ENCODE measurements at regions not wholly inside any gene's neighbourhood (a gene's known extent, or its start where the extent isn't known, plus 50 kb on each side); places are given as distances from the start of the nearest gene placed in this dataset.

DNA sequence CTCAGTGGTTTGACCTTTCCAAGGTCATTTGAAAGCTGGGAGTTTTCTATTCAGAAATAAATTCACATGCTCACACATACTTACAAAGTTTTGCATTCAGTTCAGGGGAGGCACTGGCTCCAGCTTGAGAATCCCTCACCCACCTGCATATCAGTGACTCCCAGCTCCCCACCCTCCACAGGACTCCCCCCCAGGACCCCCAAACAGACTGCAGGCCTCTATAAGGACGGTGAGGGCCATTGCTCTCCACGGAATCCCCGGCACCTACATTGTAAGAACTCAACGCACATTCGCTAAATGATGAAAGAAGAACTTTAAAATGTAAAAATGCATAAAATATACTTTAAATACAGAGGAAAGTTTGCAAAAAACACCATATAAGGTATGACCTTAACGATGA is 97.2 kb upstream of the TEX51 start:
- no peaks in the 10 kb centered on the region for H3K9me3 ChIP-seq (ENCODE audit: insufficient read depth, low read length)
- no peak overlapping the region for H3K9ac ChIP-seq (ENCODE audit: insufficient read length, low read depth)
- TF ChIP-seq SUZ12 (IDR thresholded peaks at IDR 0.05; ENCODE audit: extremely low read depth, insufficient read depth, insufficient read length) (no peak), YY1 (IDR thresholded peaks at IDR 0.05; ENCODE audit: insufficient read depth, insufficient read length) (no peak), ZNF274 (IDR thresholded peaks at IDR 0.05; ENCODE audit: low read depth, low read length) (no peak)
- no peak for DNase-seq (ENCODE audit: low read depth, low spot score)
- H3K4me3 ChIP-seq (ENCODE audit: insufficient read length, low read depth), result no peak overlapping the region
- H3K36me3 ChIP-seq (ENCODE audit: insufficient read depth, insufficient read length, low read length), result no peaks in the 10 kb centered on the region
- H3K27me3 ChIP-seq (ENCODE audit: insufficient read depth, insufficient read length), result no peaks in the 10 kb centered on the region
- H3K4me1 ChIP-seq (ENCODE audit: insufficient read depth, insufficient read length), result no peaks in the 10 kb centered on the region

DNA sequence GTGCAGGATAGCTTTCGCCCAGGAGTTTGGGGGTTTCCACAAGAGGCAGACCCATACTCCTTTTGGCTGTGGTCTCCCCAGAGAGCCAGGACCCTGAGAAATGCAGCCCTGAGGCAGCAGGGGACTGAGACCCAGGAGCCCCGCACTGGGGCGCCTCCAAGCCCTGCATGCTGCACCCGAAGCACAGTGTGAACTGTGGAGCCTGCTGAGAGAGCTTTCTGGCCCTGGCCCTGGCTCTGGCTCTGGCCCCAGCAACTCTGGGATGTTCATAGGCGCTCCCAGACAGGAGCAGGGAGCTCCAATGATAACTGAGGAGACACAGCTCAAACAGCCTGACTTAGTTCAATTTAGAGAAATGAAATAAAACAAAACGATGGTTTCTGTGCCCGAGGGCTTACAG is 96.4 kb upstream of the TEX51 start:
- no peaks in the 10 kb centered on the region for H3K36me3 ChIP-seq (ENCODE audit: insufficient read depth, insufficient read length, low read length)
- no peaks in the 10 kb centered on the region for H3K4me1 ChIP-seq (ENCODE audit: insufficient read depth, insufficient read length)
- H3K9me3 ChIP-seq (ENCODE audit: insufficient read depth, low read length), result no peaks in the 10 kb centered on the region
- H3K27me3 ChIP-seq (ENCODE audit: insufficient read depth, insufficient read length), result no peaks in the 10 kb centered on the region
- no peak for DNase-seq (ENCODE audit: low read depth, low spot score)
- TF ChIP-seq SUZ12 (IDR thresholded peaks at IDR 0.05; ENCODE audit: extremely low read depth, insufficient read depth, insufficient read length) (no peak), ZNF274 (IDR thresholded peaks at IDR 0.05; ENCODE audit: low read depth, low read length) (no peak), YY1 (IDR thresholded peaks at IDR 0.05; ENCODE audit: insufficient read depth, insufficient read length) (no peak)
- no peak overlapping the region for H3K9ac ChIP-seq (ENCODE audit: insufficient read length, low read depth)
- H3K4me3 ChIP-seq (ENCODE audit: insufficient read length, low read depth), result no peak overlapping the region

DNA sequence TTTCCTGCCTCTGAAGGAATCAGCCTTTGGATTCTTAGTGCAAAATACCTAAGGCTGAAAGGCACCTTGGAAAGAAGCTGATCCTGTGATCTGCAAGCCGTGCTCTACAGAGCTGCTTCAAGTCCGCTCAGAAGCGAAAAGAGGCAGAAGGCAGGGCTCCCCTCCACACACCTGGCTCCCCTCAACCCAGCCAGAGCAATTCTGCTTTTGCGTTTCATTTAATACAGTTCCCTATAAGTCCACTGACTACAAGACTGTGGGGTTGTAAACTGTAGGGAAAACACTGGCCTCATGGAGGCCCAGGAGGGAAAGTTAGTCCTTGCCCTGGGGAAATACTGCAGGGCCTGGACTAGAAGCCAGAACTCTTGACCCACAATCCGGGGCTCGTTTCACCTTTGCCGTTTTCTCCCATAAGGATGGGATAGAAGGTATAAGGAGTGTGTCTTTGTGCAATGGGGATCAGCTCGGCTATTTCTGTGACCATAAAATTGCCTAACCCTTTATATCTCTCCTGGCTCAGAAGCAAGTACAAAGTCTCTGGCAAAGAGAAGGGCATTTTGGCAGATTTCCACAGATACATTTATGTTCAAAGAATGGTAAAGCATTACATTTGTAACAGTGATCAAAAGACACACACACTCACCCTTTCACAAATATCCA is 95.8 kb upstream of the TEX51 start:
- TF ChIP-seq SUZ12 (IDR thresholded peaks at IDR 0.05; ENCODE audit: extremely low read depth, insufficient read depth, insufficient read length) (no peak), ZNF274 (IDR thresholded peaks at IDR 0.05; ENCODE audit: low read depth, low read length) (no peak), YY1 (IDR thresholded peaks at IDR 0.05; ENCODE audit: insufficient read depth, insufficient read length) (no peak)
- H3K4me3 ChIP-seq (ENCODE audit: insufficient read length, low read depth), result no peak overlapping the region
- H3K36me3 ChIP-seq (ENCODE audit: insufficient read depth, insufficient read length, low read length), result no peaks in the 10 kb centered on the region
- DNase-seq (ENCODE audit: low read depth, low spot score), result no peak
- H3K27me3 ChIP-seq (ENCODE audit: insufficient read depth, insufficient read length), result no peaks in the 10 kb centered on the region
- H3K4me1 ChIP-seq (ENCODE audit: insufficient read depth, insufficient read length), result no peaks in the 10 kb centered on the region
- no peaks in the 10 kb centered on the region for H3K9me3 ChIP-seq (ENCODE audit: insufficient read depth, low read length)
- no peak overlapping the region for H3K9ac ChIP-seq (ENCODE audit: insufficient read length, low read depth)

DNA sequence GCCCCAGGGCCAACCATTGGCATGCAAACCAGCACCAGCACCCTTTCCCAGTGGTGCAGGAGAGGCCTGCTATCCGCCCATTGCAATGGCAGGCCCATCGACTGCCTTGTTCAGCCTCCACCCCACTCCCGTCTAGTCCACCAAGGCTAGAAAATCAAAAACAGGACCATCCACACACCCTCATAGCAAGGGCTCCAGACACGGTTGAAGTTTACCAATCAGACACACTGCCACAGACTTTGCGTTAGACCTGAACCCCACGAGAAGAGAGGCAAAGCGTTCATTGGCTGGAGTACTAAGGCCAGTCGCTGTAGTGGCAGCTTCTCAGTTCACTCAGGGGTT is 95.3 kb upstream of the TEX51 start:
- TF ChIP-seq YY1 (IDR thresholded peaks at IDR 0.05; ENCODE audit: insufficient read depth, insufficient read length) (no peak), SUZ12 (IDR thresholded peaks at IDR 0.05; ENCODE audit: extremely low read depth, insufficient read depth, insufficient read length) (no peak), ZNF274 (IDR thresholded peaks at IDR 0.05; ENCODE audit: low read depth, low read length) (no peak)
- no peaks in the 10 kb centered on the region for H3K9me3 ChIP-seq (ENCODE audit: insufficient read depth, low read length)
- no peak overlapping the region for H3K9ac ChIP-seq (ENCODE audit: insufficient read length, low read depth)

DNA sequence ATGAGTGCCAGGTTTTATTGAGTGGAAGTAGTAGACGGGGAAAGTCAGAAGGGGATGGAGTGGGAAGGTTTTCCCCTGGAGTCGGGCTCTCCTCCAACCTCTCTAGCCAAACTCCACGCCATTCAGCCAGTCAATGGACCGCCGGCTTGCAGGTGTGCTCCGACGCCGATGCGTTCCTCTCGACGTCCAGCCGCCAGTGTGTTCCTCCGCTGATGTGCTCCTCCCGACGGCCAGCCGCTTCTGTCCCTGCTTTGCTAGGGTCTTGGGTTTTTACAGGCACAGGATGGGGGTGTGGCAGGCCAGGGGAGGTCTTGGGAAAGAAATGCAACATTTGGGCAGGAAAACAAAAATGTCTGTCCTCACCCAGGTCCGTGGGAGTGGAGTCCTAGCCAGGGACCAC is 94.3 kb upstream of the TEX51 start:
- Histone ChIP-seq H3K4me3 (ENCODE audit: insufficient read length, low read depth) (no peak overlapping the region), H3K9me3 (ENCODE audit: insufficient read depth, low read length) (no peaks in the 10 kb centered on the region), H3K4me1 (ENCODE audit: insufficient read depth, insufficient read length) (no peaks in the 10 kb centered on the region), H3K27me3 (ENCODE audit: insufficient read depth, insufficient read length) (no peaks in the 10 kb centered on the region), H3K9ac (ENCODE audit: insufficient read length, low read depth) (no peak overlapping the region), H3K36me3 (ENCODE audit: insufficient read depth, insufficient read length, low read length) (no peaks in the 10 kb centered on the region)
- no peak for DNase-seq (ENCODE audit: low read depth, low spot score)
- no peak for TF ChIP-seq ZNF274 (IDR thresholded peaks at IDR 0.05; ENCODE audit: low read depth, low read length)
- TF ChIP-seq YY1 (IDR thresholded peaks at IDR 0.05; ENCODE audit: insufficient read depth, insufficient read length), result no peak
- no peak for TF ChIP-seq SUZ12 (IDR thresholded peaks at IDR 0.05; ENCODE audit: extremely low read depth, insufficient read depth, insufficient read length)

More for the DNA sequence above, 95.3 kb upstream of the TEX51 start:
- DNase-seq (ENCODE audit: low read depth, low spot score), result no peak
- Histone ChIP-seq H3K27me3 (ENCODE audit: insufficient read depth, insufficient read length) (no peaks in the 10 kb centered on the region), H3K36me3 (ENCODE audit: insufficient read depth, insufficient read length, low read length) (no peaks in the 10 kb centered on the region), H3K4me3 (ENCODE audit: insufficient read length, low read depth) (no peak overlapping the region), H3K4me1 (ENCODE audit: insufficient read depth, insufficient read length) (no peaks in the 10 kb centered on the region)

DNA sequence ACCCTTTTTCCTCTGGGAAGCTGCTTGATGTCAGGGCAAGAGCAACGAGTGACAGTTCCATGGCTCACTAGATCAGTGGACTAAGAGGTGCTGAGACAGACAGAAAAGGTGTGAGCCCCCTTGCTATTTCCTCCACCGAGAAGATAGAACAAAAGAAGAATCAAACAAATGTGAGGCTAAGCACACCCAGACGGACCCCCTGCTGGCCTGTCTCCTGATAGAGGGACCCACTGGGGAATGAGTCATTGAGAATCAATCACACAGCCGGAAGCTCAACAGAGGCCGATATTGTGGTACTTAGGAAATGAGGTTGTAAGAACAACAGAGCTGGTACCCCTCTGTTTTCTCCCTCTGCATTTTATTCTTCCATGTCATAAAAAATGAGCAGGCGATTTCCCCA is 89.8 kb upstream of the TEX51 start:
- Histone ChIP-seq H3K9ac (ENCODE audit: insufficient read length, low read depth) (no peak overlapping the region), H3K27me3 (ENCODE audit: insufficient read depth, insufficient read length) (no peaks in the 10 kb centered on the region), H3K4me3 (ENCODE audit: insufficient read length, low read depth) (no peak overlapping the region), H3K36me3 (ENCODE audit: insufficient read depth, insufficient read length, low read length) (no peaks in the 10 kb centered on the region), H3K4me1 (ENCODE audit: insufficient read depth, insufficient read length) (no peaks in the 10 kb centered on the region), H3K9me3 (ENCODE audit: insufficient read depth, low read length) (no peaks in the 10 kb centered on the region)
- DNase-seq (ENCODE audit: low read depth, low spot score), result peak; percentile 61
- TF ChIP-seq YY1 (IDR thresholded peaks at IDR 0.05; ENCODE audit: insufficient read depth, insufficient read length), result no peak
- TF ChIP-seq SUZ12 (IDR thresholded peaks at IDR 0.05; ENCODE audit: extremely low read depth, insufficient read depth, insufficient read length), result no peak
- no peak for TF ChIP-seq ZNF274 (IDR thresholded peaks at IDR 0.05; ENCODE audit: low read depth, low read length)

DNA sequence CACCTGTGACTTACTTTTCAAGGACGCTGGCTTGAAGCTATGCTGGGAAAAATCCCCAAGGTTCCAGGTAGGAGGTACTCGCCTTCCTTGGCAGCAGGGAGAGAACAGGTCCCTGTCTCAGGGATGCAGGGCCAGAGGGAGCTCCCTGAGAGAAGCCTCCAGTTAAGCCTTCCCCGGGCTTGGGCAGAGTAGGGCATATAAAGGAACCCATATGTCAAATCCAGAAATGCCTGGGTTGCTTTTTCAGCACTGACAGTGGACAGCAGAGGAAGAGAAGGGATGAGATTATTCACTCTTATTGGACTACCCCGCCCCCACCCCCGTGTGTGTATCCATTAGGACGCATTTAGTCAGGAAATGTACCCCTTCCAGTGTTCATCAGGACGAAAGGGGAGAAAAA is 89.3 kb upstream of the TEX51 start:
- TF ChIP-seq SUZ12 (IDR thresholded peaks at IDR 0.05; ENCODE audit: extremely low read depth, insufficient read depth, insufficient read length), result no peak
- no peak for TF ChIP-seq YY1 (IDR thresholded peaks at IDR 0.05; ENCODE audit: insufficient read depth, insufficient read length)
- no peak for TF ChIP-seq ZNF274 (IDR thresholded peaks at IDR 0.05; ENCODE audit: low read depth, low read length)
- DNase-seq (ENCODE audit: low read depth, low spot score), result no peak
- H3K9ac ChIP-seq (ENCODE audit: insufficient read length, low read depth), result no peak overlapping the region
- H3K36me3 ChIP-seq (ENCODE audit: insufficient read depth, insufficient read length, low read length), result no peaks in the 10 kb centered on the region
- H3K4me1 ChIP-seq (ENCODE audit: insufficient read depth, insufficient read length), result no peaks in the 10 kb centered on the region
- H3K9me3 ChIP-seq (ENCODE audit: insufficient read depth, low read length), result no peaks in the 10 kb centered on the region
- no peak overlapping the region for H3K4me3 ChIP-seq (ENCODE audit: insufficient read length, low read depth)
- H3K27me3 ChIP-seq (ENCODE audit: insufficient read depth, insufficient read length), result no peaks in the 10 kb centered on the region
